GM10266 (cell line): ENCODE measurements at regions not wholly inside any gene's neighbourhood (a gene's known extent, or its start where the extent isn't known, plus 50 kb on each side); places are given as distances from the start of the nearest gene placed in this dataset.

Experiments
- DNase-seq: peaks from one replicate; pipeline ENCODE4 v3.0.0; 2012; ENCODE audit errors: extremely low spot score
- CTCF ChIP-seq: IDR thresholded peaks from 2 replicates; pipeline ENCODE4 v1.5.1; 2012; ENCODE audit warnings: mild to moderate bottlenecking, low read depth; ENCODE audit not compliant: control insufficient read depth, insufficient read depth; ENCODE audit errors: missing control alignments

GRCh38 chr21:28311411-28312190, 681.1 kb downstream of the LTN1 start:
- no peak for DNase-seq
- TF ChIP-seq CTCF = no peak

- no peak for TF ChIP-seq CTCF
- DNase-seq = no peak
These were observed 682.0 kb downstream of the LTN1 start for GRCh38 chr21:28310711-28311110.

GRCh38 chr21:28310171-28310685, 682.4 kb downstream of the LTN1 start:
- DNase-seq = no peak
- no peak for TF ChIP-seq CTCF

- TF ChIP-seq CTCF = no peak
- no peak for DNase-seq
These were observed 683.1 kb downstream of the LTN1 start for GRCh38 chr21:28309596-28309995.

GRCh38 chr21:28308516-28308915, 684.2 kb downstream of the LTN1 start:
- DNase-seq = no peak
- TF ChIP-seq CTCF = no peak

- TF ChIP-seq CTCF = no peak
- DNase-seq = no peak
These were observed 692.7 kb downstream of the LTN1 start for GRCh38 chr21:28299946-28300345.

- DNase-seq = no peak
- no peak for TF ChIP-seq CTCF
These were observed 694.4 kb downstream of the LTN1 start for GRCh38 chr21:28298251-28298672.
